T-helper 2 cell (primary cell): ENCODE measurements at regions not wholly inside any gene's neighbourhood (a gene's known extent, or its start where the extent isn't known, plus 50 kb on each side); places are given as distances from the start of the nearest gene placed in this dataset.
"Not testable (repeated sequence)": the region's sequence is repeated elsewhere in the genome, so short reads cannot be mapped to it uniquely, and the experiment has no call there.

ENCODE experiments used
- DNase-seq, 5 experiments: peaks; one replicate each; pipeline versions ENCODE4 v3.0.0 to v3.0.0-alpha.2; 2012 to 2022

DNA sequence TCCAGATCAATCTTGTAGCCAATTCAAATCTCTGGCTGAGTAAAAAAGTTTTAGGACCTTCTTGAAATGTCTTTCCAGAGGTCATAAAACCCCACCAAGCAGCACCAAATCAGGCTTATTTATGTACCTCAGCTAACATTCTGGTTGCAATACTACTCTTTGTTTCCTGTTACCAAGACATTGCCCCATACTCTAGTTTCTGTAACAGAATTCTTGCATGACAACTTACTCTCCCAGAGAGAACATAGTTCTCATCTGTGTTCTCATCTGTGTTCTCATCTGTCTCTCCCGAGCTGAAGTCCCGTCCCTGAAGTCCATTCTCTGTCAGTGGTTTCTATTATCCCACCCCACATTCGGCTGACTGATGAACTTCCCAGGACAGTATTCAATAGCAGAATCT is 1285.1 kb downstream of the XPNPEP1 start:
- DNase-seq = no peak

DNA sequence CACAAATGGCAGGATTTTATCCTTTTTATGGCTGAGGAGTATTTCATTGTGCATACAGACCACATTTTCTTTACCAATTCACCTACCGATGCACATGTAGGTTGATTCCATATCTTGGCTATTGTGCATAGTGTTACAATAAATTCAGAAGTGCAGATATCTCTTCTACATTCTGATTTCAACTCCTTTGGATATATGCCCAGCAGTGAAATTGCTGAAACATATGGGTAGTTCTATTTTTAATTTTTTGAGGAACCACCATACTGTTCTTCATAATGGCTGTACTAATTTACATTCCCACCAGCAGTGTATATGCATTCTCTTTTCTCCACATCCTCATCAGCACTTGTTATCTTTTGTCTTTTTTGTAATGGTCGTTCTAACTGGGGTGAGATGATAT is 1290.3 kb downstream of the XPNPEP1 start:
- DNase-seq = no peak

DNA sequence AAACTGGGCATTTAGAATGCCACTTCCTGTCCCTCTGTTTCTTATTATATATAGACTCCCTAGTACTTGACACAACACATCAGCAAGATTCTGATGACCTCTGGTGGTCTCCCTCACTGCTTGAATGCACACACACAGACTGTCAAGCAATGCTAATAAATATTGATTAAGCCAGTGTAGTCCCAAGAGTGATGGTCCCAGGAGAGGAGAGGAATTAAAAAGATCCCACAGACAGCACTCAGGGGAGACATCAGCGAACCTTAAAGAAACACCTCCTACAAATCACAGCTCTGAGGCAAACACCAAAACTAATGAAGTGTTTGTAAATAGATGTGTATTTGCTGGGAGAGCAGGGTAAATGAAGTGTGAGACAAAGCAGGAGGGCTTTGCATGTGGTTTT is 1291.2 kb downstream of the XPNPEP1 start:
- DNase-seq = no peak

DNA sequence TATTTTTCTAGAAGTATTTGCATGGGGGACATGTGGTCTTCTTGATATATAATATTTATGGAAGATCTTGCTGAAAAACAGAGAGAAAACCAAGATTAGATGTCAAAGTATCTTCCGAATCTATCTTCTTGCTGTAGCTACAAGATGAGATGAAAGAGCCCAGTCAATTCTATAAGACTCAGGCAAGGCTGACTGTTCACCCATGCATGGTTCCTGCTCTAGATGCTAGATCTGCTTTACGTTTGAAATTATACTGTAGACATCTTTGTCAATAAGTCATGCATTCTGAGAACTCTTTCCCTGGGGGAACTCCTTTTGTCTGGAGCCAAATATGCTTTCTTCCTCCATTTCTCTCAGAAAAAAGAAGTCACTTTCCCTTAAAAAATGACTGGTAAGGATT is 1292.0 kb downstream of the XPNPEP1 start:
- no peak for DNase-seq

DNA sequence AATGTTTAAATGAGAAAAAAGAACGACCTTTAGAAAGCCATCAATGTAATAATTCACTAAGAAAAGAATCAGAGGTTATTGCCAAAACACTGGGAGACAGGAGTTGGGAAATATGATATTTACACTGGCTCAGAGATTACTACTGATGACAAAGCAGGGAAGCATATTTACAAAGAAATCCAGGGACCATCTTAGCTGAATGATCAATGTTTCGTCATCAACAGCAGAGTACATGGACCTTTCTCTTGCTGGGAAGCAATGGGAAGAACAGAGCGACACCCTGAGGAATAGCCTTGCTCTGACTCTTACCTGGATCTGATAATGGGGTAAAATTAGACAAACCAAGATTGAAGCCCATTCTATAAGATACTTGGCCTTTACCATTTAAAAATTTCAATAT is 1293.5 kb downstream of the XPNPEP1 start:
- no peak for DNase-seq

DNA sequence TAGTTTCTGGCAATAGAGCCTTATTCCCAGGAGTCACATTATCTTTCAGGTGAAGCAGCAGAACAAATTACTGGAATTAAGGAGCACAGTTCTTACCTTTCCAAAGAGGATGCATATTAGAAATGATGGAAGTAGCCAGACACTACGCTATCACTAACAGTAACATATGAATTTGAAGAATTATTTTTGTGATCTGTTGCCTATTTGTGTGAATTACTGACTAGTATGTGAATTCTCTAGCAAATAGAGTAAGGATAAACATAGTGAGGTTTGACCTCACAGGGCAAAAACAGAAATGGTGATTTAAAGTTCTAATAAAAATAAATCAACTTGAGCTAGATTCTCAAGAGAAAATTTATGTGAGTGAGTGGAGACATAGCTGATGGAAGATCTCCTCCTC is 1299.3 kb downstream of the XPNPEP1 start:
- DNase-seq = no peak

DNA sequence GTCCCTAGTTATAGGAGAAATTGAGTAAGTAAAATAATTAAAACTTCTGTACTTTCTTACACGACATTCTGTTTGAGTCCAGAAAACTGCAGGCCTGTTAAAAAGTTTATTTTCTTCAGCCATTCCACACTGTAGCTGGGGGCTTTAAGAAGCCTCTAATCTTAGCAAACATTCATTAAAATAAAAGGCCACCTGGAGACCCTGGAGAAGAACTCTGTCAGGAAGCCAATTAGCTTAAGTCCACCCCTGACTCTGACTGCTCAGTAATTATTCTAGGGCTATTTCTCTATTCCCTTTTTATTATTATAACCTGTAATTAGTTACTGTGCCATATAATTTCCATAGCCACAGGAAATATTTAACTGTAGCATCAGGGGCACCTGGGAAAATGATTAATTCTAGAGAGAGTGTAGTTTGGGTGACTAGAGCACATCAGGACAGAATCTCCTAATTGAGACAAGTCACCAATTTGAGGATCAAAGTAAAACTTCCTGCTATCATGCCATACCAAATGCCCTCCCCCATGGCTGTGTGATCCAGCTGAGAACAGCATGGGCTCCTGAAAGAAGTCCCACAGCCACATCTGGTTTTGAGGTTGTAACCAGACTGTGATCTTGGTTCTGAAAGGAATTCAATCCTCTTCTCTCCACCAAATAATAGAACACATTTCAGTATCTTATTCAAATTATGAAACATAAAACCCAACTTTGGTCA is 1302.3 kb downstream of the XPNPEP1 start:
- DNase-seq = no peak

DNA sequence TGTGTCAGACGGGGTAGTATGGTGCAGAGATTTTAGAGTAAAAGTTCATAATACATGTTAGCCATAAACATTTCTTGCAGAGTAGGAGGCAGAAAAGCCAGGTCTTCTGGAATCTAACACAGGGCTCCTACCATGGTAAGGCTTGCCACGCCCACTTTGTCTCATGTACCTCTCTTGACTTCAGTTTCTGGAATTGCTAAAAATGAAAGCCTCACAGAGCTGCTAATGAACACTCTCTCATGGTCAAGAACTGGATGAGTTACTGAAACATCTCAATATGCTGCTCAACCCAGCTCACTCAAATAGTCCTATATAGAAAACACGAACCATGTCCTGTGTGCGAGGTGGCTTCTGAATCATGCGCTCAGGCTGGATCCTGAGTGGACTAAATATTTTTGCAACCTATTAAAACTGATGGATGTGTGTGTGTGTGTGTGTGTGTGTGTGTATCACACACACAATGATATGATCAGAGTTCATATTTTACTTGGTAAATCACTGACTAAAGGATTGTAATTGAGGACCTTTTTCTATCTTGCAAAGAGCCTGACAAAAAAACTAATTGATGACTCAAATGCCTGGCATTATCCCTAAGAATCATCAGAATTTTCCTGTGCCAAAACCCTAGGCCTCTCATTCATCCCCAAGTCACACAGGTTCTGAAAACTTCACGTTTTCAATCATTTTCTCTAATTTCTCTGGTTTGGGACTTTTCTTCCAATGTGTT is 1306.6 kb downstream of the XPNPEP1 start:
- no peak for DNase-seq

DNA sequence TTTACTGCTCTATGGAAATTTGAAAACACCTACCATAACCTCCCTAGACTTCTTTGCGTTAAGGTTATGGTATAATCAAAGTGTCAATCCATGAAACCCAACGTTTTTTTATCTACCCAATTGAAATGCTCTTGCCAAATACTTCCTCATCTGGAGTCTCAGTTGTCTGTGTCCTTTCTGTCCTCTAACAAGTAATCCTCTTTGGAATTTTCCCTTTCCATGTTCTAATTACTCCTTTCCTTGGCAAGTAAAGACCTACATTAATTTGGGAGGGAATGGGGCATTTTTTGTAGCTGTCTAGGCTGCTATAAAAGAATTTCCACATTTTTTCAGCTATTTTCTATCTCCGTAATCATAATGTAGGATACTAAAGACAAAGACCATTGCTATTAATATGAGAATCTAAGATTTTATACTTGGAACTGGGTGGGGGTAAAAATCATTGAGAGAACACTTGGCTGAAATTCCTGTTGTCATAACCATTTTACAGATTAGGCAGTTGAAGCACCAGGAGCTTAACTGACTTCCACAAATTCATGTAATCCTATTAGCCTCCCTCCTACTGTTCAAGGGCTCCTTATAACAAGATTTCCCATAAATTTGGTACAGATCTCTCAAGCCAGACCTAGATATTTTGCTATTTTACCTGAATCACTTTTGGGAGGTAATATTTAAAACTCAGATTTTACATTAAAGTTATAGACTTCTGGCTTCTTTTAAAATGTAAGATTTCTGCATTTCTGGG is 1307.6 kb downstream of the XPNPEP1 start:
- DNase-seq = no peak

DNA sequence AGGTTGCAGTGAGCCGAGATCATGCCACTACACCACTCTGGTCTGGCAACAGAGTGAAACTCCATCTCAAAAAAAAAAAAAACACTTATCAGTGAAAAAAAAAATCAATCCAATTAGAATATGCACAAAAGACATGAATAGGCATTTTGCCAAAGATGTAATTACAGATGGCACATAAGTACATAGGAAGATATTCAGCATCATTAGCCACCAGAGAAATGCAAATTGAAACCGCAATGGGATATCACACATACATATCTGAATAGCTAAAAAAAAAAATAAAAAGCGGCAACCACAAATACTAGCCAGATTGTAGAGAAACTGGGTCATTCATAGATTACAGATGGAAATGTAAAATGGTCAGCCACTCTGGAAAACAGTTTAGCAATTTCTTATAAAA is 1310.8 kb downstream of the XPNPEP1 start:
- no peak for DNase-seq

DNA sequence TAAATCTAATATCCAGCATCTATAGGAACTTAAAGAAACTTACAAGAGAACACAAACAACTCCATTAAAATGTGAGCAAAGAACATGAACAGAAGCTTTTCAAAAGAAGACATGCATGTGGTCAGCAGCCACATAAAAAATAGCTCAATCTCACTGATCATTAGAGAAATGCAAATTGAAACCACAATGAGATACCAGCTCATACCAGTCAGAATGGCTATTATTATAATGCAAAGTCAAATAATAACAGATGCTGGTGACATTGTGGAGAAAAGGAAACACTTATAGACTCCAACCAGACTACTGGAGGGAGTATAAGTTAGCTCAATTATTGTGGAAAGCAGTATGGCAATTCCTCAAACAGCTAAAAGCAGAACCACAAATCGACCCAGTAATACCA is 1314.5 kb downstream of the XPNPEP1 start:
- no peak for DNase-seq

DNA sequence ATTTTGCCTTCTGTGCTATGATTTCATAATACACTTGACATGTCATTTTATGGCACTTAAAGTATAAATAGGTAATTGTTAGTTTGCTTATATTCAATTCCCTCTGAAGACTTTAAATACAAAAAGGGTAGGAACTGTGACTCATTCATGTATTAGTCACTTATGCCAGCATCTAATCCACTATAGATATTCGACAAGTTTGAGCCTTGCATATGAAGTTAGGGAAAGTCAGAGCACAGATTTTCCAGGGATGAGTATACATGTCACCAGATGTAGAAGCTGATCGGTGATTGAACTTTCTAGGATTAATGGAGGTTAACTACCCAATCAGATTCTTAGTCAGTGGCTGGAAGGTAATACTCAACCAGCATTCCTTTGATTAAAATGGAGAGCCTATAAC is 1321.5 kb downstream of the XPNPEP1 start:
- no peak for DNase-seq

DNA sequence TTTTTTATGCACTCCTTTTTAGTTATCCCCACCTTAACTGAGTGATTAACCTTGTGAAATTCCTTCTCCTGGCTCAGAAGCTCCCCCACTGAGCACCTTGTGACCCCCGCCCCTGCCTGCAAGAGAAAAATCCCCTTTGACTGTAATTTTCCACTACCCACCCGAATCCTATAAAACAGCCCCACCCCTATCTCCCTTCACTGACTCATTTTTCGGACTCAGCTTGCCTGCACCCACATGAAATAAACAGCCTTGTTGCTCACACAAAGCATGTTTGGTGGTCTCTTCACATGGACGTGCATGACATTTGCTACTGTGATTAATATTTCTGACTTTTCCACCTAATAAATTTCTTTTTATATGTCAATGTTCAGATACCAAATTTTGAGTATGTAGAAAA is 1322.8 kb downstream of the XPNPEP1 start:
- DNase-seq = not testable (repeated sequence)

DNA sequence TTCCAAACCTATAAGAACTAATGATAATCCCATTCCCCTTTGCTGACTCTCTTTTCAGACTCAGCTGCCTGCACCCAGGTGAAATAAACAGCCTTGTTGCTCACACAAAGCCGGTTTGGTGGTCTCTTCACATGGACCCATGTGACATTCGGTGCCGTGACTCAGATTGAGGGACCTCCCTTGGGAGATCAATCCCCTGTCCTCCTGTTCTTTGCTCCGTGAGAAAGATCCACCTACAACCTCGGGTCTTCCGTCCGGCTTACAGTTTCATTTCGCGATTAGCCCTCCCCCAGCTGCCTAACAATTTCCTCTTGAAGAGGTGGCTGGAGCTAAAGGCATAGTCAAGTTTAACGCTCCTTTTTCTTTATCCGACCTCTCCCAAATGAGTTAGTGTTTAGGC is 1324.0 kb downstream of the XPNPEP1 start:
- DNase-seq = not testable (repeated sequence)

DNA sequence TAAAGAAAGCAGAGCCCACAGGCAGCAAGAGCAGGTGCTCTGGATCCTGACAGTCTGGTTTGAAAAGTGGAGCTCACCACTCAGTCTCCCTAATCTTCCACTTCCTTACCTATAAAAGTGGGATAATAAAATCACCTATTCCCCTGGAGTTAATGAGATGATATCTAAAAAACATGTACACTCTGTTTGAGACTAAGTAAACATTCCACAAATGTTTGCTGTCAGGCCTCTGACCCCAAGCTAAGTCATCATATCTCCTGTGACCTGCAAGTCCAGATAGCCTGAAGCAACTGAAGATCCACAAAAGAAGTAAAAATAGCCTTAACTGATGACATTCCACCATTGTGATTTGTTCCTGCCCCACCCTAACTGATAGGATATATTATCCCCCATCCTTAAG is 1324.5 kb downstream of the XPNPEP1 start:
- DNase-seq = no peak

DNA sequence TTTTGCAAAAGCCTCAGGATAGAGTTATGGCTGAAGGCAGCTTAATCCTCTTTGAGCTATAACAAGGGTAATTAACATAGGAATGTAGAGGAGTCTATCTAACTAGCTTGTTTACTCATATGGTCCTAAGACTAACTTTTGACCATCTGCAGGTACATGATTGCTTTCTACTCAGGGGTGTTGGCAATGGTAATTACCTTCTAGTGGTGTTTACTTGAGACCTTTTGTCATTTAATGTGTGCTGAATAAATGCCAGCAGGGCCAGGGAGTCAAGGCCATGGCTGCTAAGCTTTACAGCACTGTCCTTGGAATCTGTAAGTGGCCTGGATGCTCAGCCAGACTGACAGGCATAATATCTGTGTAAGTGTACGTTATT is 1325.0 kb downstream of the XPNPEP1 start:
- DNase-seq = no peak

DNA sequence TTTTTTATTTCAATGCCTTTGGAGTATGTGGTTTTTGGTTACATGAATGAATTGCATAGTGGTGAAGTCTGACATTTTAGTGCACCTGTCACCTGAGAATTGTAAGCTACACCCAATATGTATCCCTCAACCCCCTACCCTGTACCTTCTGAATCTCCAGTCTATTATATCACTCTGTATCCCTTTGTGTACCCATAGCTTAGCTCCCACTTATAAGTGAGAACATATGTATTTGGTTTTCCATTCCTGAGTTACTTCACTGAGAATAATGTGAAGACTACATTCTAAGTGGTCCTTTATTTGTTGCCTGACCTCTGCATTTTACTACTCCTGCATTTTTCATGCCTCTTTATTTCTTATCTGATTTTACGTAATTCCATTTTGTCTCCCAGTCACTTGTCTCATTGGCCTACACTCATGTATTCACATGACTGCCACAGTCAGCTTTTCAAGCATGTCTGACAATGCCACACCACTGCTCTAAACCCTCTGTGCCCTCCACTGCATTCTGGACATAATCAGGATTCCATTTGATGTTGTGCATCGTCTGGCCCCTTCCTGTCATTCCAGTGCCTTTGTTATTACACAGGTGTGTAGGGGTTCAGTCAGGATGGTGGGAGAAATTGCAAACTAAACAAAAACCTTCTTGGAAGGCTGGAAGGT is 1325.5 kb downstream of the XPNPEP1 start:
- no peak for DNase-seq

DNA sequence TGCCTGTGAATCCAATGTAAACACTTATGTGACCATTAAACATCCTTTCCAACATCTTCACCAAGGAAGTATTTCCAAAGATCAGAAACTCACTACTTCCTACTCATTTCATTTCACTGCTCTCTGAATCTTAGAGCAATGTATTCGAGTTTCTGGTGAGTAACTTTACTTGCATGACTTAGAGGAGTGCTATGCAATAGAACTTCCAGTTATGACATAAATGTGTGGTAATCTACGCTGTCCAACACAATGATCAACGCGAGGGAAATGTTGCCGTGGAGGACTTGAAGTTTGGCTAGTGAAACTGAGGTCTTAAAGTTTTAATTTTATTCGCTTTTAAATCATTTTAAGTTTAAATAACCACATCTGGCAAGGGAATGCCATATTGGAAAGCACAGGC is 1326.3 kb downstream of the XPNPEP1 start:
- DNase-seq = no peak

DNA sequence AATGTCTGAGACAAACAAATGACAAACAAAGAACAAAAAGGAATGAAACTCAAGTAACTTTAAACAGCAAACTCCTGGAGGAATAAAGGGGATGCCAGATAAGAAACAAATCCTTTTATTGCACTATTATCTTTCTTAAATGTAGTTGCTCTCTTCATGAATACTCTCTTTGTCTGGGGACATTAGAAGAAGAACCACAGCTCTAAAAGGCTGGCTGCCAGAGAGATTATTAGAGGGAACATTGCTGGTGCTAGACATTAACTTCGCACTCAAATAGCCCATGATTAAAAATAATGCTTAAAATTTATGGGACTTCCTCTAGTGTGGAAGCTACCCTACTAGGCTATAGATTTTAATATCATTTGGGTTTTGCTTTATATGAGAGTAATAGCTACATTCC is 1330.4 kb downstream of the XPNPEP1 start:
- no peak for DNase-seq

DNA sequence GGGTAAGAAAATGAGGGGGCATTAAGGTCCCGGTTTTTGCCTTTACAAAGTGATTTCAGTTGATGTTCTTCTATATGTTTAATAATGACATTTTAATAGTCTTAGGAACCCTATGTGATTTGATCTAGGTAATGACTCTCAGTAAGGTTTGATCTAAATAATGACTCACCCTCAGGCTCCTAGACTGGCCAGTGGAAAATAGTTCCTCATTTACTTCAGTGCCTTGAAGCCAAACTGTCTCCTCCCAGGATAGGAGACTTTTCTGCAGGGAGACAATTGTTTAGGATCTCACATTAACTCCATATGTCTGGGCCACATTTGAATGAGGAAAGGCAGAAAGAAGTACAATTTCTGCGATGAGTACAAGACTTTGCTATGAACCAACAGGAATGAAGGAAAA is 1331.9 kb downstream of the XPNPEP1 start:
- no peak for DNase-seq

DNA sequence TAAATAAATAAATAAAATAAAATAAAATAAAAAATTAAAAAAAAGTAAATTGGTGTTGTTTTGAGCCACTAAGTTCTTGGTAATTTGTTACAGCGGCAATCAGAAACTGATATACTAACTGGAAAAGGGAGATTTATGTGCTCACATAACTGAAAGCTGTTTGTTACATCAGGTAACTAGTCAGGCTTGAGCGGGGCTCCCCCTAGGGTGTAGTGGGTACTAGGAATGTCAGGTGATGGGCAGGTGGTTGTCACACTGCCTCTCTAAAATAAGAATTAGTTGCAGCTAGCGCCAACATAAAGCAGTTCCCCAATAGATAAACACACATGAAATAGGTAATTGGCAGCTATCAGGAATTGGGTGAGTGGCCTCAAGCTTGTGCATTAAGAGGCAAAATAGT is 1336.9 kb downstream of the XPNPEP1 start:
- no peak for DNase-seq

DNA sequence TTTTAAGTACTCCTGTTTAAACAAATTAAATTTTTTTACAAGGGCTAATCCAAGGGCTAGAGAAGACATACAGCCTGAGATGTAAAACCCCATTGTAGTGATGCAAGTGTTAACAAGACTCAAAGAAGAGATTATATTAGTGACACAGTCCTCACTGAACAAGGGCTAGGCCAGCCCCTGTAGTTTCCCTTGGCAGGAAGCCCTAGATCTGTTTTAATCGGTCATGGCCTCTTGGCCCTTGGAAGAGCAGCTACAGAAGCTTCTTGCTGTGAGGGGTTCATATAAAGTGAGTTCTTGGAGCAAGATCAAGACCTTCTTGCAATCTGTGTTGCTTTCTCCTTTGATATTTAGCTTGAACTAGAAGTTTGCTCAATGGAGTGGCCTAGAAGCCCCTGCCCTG is 1339.4 kb downstream of the XPNPEP1 start:
- no peak for DNase-seq

DNA sequence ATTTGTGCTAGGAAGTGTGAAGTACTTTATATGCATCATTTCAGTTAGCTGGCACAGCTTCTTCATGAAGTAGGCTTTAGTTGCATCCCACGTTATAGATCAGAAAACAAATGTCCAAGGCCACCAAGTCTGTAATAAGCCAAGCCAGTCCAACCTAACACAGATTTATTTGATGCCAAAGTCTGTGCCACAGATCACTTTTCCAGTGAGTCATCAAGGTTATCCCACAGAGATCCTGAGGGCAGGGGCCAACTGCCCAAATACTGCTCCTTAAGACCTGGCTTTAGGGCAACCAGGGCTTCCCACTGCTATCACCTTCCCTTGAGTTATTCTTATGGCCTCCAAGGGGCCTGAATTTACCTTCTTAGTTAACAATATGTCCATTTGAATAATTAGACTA is 1340.4 kb downstream of the XPNPEP1 start:
- no peak for DNase-seq

DNA sequence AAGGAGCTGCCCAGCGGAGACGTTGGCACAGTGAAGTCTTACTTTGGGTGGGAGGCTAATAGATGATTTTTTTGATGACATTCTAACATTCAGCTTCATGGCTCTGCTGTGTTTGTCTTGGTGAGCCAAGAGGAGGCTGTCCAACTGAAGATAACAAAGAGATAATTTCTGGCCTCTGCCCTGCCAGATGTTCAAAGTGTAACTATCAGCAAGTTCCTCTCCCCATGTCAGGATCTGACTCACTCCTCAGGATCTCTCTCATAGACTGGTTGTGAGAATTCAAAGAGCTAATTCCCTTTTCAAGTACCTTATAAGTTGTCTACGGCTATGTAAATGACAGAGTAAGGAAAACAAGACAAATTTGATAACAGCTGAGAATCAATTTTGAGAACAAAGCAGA is 1340.9 kb downstream of the XPNPEP1 start:
- no peak for DNase-seq
